22Rv1 (cell line): ENCODE measurements at regions not wholly inside any gene's neighbourhood (a gene's known extent, or its start where the extent isn't known, plus 50 kb on each side); places are given as distances from the start of the nearest gene placed in this dataset.

Experiments
- CTCF ChIP-seq: fragments of 450-650 bp; IDR thresholded peaks from 2 replicates; pipeline ENCODE4 v1.5.1; 2017; ENCODE audit warnings: mild to moderate bottlenecking
- ZFX ChIP-seq: fragments of 450-650 bp; IDR thresholded peaks from 2 replicates; pipeline ENCODE4 v1.6.1; 2017; ENCODE audit warnings: antibody characterized with exemption, borderline replicate concordance

GRCh38 chr15:96771035-96771434 is 440.5 kb downstream of the NR2F2 start:
- TF ChIP-seq CTCF (no peak), ZFX (no peak)
